HEK293T (cell line): ENCODE measurements at regions not wholly inside any gene's neighbourhood (a gene's known extent, or its start where the extent isn't known, plus 50 kb on each side); places are given as distances from the start of the nearest gene placed in this dataset.

Source experiments
- ARNT ChIP-seq: fragments of 450-650 bp; IDR thresholded peaks from 2 replicates; pipeline ENCODE4 v1.6.1; 2017; ENCODE audit warnings: mild to moderate bottlenecking
- BHLHE40 ChIP-seq: fragments of 450-650 bp; IDR thresholded peaks from 2 replicates; pipeline ENCODE4 v1.6.1; 2016; ENCODE audit warnings: mild to moderate bottlenecking, moderate library complexity, borderline replicate concordance
- FOXA1 ChIP-seq: fragments of 450-650 bp; IDR thresholded peaks from 2 replicates; pipeline ENCODE4 v1.6.1; 2016; ENCODE audit warnings: mild to moderate bottlenecking
- FOXK2 ChIP-seq: fragments of 450-650 bp; IDR thresholded peaks from 2 replicates; pipeline ENCODE4 v1.6.1; 2016; ENCODE audit warnings: mild to moderate bottlenecking
- FOXM1 ChIP-seq: fragments of 450-650 bp; IDR thresholded peaks from 2 replicates; pipeline ENCODE4 v1.6.1; 2017; ENCODE audit warnings: mild to moderate bottlenecking, borderline replicate concordance
- HDGF ChIP-seq: fragments of 450-650 bp; IDR thresholded peaks from 2 replicates; pipeline ENCODE4 v1.6.1; 2017; ENCODE audit warnings: antibody characterized with exemption, borderline replicate concordance
- NFRKB ChIP-seq: fragments of 450-650 bp; IDR thresholded peaks from 2 replicates; pipeline ENCODE4 v1.6.1; 2016; ENCODE audit warnings: mild to moderate bottlenecking, moderate library complexity
- SP1 ChIP-seq: fragments of 450-650 bp; IDR thresholded peaks from 2 replicates; pipeline ENCODE4 v1.6.1; 2017
- SUZ12 ChIP-seq: fragments of 450-650 bp; IDR thresholded peaks from 2 replicates; pipeline ENCODE4 v1.6.1; 2016; ENCODE audit warnings: mild to moderate bottlenecking
- TARDBP ChIP-seq: fragments of 450-650 bp; IDR thresholded peaks from 2 replicates; pipeline ENCODE4 v1.6.1; 2016
- TF ChIP-seq, protein P1 (sequence below): fragments of 450-650 bp; IDR thresholded peaks from 2 replicates; pipeline ENCODE4 v1.6.1; 2016

DNA sequence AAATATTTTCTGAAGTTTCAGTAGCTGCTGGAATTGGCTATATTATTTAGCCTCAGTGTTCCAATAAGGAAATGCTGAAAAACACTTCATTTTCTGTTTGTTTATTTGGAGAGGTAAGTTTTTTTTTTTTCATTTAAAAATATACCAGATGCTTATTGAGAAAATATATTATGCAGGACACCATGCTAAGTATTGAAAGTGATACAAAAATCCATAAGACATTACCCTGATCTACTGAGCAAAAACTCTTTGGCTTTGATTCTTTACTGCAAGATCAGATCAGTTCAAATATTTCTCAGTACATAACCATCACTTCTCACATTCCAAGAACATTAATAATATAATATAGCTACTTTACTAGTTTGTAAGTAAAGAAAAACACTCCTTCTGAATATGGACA lies 123.4 kb upstream of the PACRGL start:
- no peak for TF ChIP-seq ARNT
- TF ChIP-seq, protein P1, sequence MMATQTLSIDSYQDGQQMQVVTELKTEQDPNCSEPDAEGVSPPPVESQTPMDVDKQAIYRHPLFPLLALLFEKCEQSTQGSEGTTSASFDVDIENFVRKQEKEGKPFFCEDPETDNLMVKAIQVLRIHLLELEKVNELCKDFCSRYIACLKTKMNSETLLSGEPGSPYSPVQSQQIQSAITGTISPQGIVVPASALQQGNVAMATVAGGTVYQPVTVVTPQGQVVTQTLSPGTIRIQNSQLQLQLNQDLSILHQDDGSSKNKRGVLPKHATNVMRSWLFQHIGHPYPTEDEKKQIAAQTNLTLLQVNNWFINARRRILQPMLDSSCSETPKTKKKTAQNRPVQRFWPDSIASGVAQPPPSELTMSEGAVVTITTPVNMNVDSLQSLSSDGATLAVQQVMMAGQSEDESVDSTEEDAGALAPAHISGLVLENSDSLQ: no peak
- no peak for TF ChIP-seq BHLHE40
- no peak for TF ChIP-seq TARDBP
- no peak for TF ChIP-seq SUZ12
- TF ChIP-seq FOXK2: no peak
- TF ChIP-seq FOXA1: no peak
- TF ChIP-seq SP1: no peak
- TF ChIP-seq FOXM1: no peak
- TF ChIP-seq NFRKB: no peak
- TF ChIP-seq HDGF: no peak
